ENCODE measurements at regions not wholly inside any gene's neighbourhood (a gene's known extent, or its start where the extent isn't known, plus 50 kb on each side); places are given as distances from the start of the nearest gene placed in this dataset.

DNA sequence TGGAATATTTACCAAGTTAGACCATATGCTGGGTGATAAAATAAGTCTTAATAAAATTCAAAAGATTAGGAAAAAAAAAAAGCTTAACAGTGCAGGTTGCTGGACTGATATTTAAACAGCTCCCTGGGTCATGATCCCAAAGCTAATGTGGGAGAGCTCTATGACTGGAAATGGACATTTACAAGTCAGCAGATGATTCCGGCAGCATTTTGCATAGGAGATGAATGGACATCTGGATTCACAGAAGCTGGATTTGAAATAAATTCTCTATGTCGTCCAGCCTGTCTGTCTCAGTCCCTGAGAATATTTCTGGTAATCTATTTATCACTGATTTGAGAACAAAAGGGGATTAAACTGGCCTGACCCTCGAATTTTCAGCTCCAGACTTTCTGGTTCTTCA, 52.3 kb upstream of the KLHL25 start:
- DNase-seq (ENCODE audit: low spot score): no peak

DNA sequence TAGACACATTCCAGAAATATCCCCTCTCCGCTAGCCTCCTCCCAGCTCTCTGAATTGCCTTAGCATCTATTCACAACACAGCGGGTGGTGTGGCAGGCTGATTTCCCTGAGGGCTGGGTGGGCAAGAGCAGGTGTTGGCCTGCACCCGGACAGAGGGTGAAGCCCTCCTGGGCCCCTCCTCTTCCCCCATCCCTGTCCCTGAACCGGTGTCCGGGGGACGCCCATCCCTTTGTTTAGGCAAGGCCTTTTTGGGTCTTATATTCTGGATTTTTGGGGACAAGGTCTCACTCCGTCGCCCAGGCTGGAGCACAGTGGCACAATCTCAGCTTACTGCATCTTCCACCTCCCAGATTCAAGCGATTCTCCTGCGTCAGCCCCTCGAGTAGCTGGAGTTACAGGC, 55.2 kb upstream of the KLHL25 start:
- DNase-seq (ENCODE audit: low spot score): no peak

DNA sequence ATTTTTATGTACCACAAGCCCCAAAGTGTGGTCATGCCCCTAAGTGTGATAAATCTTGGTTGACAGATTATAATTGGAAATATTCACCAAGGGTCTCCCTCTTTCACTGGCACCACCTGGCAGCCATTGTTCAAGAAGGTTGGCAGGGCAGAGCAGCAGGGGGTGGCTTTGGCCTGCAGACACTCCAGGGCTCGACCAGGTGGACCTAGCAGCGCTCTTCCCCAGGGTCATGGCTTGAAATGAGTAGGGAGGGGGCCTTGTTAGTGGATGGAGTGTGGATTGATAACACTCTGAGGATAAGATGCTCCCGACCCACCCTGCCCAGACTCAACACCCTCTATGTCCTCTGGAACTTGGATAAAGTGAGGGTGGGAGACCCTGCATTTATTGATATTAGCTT, 58.2 kb upstream of the KLHL25 start:
- DNase-seq (ENCODE audit: low spot score): no peak

DNA sequence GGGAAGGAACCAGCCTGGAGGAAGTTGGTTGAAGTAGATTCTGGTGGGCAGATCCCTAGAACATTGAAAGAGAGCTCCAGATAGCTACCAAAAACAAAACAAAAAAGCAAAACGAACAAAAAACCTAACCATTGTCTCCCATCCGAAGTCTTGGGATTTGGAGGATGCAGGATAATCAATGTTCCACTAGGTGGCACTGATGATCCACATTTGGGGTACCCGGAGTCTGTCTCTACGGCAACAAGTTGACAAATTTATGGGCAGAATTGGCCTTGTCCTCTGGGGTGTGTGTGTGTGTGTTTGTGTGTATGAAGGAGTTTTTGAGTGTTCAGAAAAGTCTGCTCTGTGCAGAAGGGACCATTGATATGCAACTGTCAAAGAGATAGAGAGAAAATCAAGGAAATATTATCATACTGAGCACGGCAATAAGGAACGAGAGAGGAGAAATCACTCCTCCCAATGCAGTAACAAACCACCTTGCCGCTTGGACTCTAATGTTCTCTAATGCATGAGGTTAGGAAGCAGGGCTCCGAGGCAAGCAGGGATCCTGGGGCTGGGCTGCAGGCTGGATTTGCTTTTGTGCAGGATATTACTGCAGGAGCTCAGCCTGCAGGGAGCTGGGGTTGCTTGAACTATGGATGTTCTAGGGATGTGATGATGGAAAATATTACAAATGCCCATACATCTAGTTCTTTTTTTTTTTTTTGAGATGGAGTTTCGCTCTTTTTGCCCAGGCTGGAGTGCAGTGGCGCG, 59.8 kb upstream of the KLHL25 start:
- peak; percentile 85 for DNase-seq (ENCODE audit: low spot score)

DNA sequence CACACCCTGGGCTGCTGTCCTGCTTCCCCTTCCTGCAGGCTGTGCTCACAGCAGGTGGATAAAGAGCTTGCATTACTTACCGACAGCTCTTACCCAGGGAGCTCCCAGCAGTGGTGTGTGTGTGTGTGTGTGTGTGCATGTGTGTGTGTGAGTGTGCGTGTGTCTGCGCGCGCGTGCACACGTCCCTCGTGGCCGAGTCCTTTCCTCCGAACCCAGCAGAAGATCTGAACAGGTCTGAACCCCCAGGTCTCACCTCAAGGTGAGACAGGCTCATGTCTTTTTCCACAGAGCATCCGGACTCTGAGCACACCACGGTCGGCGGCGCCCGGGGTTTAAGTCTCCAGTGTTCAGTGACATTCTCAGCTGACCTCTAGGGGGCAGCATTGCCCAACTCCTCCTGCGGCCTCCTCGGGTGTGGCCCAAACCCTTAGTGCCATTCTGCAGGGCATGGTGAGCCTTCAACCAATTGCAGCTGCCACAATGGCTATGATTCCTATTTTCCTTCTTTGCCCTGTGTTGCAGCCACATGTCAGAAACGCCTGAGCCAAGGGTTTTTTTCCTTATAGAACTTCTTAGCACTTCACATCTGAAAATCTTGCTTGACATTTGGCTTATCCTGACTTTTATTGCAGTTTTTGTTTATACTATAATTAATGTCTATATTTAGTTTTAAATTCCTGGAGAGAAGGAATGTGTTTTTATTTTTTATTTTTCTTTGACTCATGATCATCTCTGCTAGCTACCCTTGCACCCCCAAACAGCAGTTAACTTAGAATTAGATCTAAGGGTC, 64.1 kb upstream of the KLHL25 start:
- DNase-seq (ENCODE audit: low spot score): peak; percentile 91

DNA sequence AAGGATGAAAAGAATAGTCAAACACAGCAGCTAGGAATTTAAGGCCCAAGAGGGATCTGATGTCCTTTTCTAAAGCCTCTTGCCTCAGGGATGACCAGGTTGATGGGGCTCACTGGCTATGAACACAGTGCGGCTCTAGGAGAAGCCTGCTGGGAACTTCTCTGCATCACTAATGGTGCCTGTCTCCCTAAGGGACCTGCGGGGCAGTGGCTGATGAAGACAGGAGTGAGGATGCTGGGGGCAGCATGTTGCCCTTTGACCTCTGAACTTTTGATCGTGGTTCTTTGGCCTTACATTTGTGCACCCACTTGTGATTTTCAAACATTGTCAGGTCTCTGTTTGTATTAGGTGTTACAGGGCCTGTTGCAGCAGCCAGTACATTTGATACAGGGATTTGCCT, 64.9 kb upstream of the KLHL25 start:
- no peak for DNase-seq (ENCODE audit: low spot score)

DNA sequence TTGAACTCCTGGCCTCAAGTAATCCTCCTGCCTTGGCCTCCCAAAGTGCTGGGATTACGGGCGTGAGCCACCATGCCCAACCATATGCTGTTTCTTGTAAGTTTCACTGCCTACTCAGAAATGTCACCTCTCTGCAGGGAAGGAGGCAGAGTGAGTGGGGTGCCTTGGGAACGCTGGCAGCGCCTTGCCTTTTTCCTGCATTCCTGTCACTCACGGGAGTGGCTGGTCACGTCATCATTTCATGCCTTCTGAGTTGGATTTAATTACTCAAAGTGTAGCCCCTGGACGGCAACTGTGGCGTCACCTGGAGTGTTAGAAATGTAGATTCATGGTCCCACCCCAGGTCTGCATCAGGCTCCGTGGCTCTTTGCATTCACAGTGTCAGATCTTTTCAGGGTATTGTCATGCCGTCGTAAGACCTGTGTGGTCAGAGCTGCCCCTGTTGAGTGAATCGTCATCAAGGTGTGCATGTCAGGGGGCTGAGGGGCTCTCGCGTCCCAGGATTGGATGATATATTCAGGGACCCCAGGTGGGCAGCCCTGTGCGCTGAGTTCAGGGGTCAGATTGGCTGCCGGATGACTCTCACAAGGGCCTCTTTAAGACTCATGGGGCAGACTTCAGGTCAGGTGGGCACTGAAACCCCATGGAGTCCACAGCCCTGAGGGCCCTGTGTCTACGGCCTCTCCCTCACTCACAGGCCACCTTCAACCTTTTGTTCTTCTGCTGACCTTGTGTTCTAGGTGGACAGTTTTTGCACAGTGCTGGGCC, 65.9 kb upstream of the KLHL25 start:
- DNase-seq (ENCODE audit: low spot score): no peak

DNA sequence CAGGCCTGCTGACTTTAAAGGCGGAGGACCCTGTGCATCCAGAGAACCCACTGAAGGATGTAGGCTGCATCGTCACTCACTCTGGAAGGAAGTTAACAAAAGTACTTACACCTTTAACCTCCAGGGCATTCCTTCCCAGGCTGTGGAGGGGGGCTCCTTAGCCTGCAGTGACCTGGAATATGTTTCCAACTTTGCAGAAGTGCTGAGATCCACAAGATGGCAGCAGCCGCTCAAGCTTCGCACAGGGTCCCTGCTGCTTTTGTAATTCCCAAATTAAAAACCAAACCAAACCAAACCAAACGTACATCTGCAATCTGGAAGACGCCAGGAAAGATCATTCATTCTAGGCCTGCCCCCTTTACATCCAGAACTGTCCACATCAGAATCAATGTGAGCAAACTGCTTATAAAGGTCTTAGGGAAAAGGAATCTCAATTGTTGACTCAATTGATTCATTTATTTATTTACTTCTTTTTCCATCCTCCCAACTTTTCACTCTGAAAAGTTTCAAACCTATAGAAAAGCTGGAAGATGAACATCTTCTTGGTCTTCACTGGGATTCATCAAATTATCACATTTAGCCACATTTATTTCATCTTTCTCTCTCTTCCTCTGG, 70.5 kb upstream of the KLHL25 start:
- peak; percentile 70 for DNase-seq (ENCODE audit: low spot score)

DNA sequence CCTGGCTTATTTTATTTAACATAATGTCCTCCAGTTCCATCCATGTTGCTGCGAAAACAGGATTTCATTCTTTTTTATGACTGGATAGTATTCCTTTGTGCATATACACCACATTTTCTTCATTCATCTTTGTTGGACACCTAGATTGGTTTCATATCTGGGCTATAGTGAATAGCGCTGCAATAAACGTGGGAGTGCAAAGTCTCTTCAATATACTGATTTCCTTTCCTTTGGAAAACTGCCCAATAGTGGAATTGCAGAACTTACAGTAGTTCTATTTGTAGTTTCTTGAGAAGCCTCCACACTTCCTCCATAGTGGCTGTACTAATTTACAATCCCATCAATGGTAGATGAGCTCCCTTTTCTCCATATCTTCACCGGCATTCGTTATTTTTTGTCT, 72.5 kb upstream of the KLHL25 start:
- no peak for DNase-seq (ENCODE audit: low spot score)

DNA sequence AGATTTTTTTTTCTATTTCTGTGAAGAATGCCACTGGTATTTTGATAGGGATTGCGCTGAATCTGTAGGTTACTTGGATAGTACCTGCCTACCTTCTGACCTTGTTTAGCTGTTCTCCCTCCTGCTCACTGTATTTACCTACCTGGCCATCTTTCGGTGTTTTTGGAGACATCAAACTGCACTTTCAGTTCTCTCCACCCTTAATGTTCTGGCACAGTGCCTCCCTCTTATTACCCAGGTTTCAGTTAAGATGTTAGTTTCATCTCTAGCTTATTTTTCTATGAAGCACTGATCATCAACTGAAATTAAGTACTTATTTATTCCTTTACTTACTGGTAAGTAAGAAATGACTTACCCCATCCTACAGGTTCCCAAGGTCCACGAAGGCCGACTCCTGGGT, 74.4 kb upstream of the KLHL25 start:
- DNase-seq (ENCODE audit: low spot score): no peak

DNA sequence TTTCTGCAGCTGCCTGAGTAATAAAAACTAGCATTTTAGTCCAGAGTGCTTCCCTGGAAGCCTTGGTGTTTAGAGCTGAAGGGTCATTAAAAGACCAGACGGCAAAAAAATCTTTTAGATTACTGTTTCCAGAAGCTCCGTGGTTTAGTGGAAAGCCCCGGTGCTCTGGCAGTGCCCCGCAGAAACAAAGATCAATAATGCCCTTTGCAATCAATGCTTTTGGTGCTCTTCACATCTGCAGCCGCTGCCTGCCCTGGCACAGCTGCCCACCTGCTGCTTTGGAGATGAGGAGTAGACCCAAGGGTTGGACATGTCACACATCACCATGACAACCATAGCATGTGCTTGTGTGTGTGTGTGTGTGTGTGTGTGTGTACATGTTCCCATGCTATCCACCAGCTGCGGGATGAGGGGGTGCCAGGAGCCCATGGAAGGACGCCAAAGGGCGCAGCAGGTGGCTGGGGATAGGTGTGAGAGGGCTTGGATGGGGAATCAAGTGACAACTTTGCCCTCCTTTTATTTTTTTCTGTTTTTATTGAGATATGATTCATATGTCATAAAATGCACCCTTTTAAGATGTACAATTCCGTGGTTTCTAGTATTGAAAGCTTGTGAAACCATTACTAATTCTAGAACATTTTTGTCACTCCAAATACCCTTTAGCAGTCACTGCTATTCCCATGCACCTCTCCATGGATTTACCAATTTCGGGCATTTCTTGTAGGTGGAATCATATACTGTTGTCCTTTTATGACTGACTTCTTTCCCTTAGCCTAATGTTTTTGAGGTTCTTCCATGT, 75.7 kb upstream of the KLHL25 start:
- no peak for DNase-seq (ENCODE audit: low spot score)

DNA sequence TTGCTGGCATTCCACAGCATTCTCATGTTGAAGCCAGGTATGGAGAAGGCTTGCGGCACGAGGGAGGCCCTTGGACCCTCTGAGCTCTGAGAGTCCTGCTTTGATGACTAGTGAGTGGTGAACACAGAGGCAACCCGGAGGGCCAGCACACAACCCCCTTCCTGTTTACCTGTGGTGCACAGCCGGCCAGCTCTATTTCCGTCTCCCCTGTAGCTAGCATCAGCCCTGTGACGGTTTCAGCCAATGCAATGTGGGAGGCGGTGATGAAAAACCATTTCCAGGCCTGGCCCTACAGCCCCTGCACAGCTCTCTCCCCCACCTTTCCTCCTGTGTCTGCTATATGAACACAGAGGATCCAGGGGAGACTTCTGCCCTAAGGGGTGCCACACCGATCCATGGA, 76.8 kb upstream of the KLHL25 start:
- DNase-seq (ENCODE audit: low spot score): no peak

DNA sequence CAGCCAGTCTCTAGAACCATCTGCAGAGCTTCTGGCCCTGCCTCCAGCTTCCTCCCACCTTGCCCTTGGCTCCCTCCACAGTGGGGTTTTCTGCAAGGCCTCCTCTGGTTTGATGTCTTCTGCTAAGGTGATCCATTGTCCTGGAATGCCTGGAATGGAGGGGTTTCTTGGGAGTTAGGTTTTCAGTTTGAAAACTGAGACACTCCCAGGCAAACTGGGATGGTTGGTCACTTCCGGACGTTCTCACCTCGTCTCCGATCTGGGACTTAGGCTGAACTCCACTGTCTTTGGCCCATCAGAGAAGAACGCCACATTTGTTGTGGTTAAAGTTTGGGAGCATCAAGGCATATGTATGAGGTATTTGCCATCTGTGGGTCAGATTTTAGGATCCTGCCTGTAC, 77.4 kb upstream of the KLHL25 start:
- no peak for DNase-seq (ENCODE audit: low spot score)

DNA sequence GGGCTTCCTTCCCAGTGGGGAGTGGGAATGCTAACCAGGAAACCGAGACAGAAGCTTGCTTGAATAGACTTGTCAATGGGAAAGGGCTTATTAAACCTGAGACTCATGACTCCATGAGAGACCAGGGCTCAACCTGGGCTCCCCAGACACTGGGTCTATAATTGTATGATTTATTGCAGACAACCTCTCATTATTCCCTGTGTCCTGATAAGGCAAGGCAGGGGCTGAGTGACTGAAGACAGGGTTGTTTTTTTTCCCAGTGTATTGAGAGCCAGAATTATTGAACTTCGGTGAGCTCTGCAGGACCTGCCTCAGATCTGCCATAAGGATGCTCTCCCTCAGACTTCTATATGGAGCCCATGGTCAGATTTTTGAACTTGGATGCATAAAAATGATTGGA, 79.5 kb upstream of the KLHL25 start:
- no peak for DNase-seq (ENCODE audit: low spot score)

DNA sequence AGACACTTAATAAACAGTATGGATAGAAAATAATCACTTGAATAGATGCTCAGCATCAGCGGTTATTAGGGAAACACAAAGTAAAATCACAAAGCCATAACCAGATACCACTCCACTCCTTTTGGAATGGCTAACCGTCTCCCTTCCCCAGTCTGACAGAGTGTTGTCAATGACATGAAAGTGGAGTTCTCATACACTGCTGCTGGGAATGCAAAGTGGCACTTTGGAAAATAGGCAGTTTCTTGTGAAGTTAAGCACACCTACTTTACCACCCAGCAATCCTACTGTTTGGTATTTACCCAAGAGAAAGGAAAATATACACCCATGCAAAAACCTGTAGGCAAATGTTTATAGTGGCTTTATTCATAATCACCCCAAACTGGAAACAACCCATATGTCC, 81.0 kb upstream of the KLHL25 start:
- DNase-seq (ENCODE audit: low spot score): no peak

DNA sequence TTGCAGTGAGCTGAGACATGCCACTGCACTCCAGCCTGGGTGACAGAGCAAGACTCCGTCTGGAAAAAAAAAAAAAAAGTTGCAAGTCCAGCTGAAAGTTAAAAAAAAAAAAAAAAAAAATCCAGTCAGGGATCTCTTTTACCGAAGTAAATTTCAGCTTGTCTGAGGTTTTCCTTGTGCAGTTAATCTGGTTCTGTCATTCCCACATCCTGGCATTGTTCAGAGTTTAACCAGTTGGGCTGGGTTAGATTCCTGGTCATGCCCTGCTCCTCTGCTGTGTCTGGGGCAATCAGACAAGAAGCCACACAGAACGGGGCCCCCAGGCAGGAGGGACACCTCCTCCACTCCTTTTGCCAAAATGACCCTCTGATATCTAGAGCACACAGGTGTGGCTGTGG, 84.1 kb upstream of the KLHL25 start:
- no peak for DNase-seq (ENCODE audit: low spot score)

DNA sequence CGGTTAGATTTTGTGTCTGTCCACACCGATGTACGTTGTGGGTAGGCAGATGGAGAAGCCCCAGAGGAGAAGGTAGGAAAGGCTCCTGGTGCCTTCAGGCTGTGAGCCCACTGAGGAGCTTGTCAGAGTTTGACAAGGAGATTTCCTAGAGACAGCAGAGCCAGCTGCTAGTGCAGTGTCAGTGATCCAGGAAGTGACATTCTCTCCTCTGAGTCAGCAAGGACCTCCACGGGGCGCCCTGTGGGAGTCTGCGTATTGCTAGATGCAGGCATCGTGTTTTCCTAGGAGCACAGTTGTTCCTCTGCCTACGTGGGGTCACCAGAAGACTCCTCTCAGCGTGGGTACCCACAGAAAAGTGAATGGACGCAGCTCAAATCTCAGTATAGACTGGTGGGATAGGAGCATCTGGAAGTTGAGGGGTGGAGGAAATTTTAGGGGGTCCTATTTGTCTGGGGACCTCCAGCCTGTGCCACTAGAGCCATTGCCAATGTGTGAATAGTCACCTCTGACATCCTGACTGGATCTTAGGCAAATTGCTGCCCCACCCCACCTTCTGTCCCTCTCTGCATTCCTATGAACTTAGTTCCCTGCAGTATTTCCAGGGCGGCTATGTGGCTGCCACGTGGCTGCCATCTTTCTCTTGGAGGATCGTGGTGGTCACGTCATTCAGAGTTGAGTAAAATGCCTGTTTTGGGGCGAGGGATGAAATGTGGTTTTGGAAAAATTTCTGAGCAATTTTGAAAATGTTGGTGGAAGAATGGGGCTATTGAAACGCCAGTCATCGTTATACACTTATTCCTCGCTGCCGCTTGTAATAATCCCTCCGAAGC, 84.8 kb upstream of the KLHL25 start:
- DNase-seq (ENCODE audit: low spot score): peak; percentile 53

DNA sequence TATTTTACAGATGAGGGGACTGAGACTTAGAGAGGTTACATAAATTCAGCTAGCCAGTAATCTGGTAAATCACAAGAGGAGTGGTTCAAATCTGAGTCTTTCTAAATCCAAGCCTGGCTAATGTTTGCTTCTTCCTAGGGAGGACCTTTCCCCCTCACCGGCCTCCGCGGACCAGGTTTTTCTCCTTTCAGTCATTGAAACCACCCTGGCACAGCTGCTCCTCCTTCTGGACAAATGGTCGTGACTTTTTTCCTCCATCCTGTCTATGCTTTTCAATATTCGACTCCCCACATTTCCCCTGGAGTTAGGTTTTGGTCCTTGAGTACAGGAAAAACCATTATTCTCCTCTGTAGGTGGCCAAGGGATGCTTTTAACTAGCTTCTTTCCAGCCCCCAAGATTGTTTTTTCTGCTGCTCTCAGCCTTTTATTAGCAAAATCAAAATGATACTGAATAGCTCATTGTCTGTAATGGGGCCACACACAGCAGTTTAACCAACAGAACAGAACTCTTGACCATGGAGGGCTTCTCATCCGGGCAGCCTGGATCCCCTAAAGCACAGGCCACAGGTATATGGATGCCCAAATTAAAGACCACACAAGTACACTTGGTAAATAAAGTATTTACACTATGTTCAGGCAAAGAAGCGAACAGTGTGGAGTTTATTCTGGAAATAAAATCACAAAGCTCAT, 85.9 kb upstream of the KLHL25 start:
- DNase-seq (ENCODE audit: low spot score): no peak

DNA sequence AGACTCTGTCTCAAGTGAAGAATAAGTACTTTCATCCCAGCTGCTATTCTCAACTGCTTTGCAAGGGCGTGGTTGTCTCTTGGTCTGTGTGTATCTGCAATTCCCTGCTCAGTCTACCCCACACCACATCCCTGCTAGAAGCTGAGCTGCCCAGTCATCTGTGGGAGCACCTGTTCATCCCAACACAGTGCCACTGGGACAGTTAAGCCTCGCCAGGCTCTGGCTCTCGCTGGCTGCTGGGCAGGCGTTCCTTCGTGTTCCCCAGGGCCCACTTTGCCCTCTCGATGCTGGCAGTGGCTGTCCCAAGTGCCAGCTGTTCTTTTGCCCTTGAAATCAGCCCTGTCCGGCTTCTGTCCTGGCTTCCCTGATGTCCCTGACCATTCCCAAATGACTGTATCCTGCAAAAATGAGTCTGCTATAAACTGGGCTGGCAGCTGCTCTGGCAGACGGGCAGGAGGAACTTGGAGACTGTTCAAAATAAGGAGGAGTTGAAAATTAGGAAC, 91.6 kb upstream of the KLHL25 start:
- DNase-seq (ENCODE audit: low spot score): no peak

Measured in AG20443 (cell line).